ENCODE measurements at regions not wholly inside any gene's neighbourhood (a gene's known extent, or its start where the extent isn't known, plus 50 kb on each side); places are given as distances from the start of the nearest gene placed in this dataset.

DNA sequence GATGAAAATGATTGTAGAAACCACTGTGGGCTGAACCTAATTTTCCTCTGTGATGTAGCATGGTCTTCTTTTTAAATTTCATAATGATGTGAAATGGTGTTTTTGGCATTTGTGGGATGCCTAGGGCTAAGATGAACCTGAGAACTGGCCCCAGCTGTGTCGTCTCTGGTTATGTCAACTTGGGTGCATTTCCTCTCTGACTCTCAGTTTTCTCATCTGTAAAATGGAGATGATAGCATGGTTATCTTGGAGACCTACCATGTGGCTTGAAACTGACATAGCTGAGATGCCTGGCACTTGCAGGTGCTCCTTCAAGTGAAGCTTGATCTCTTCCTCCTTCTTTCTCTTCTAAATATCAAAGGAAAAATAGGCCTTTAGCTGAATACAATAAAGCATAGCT lies 77.8 kb downstream of the BOD1 start:
- intact Hi-C loops (cut with DNase I; ENCODE audit: low total_unique reads), result no loop called here

DNA sequence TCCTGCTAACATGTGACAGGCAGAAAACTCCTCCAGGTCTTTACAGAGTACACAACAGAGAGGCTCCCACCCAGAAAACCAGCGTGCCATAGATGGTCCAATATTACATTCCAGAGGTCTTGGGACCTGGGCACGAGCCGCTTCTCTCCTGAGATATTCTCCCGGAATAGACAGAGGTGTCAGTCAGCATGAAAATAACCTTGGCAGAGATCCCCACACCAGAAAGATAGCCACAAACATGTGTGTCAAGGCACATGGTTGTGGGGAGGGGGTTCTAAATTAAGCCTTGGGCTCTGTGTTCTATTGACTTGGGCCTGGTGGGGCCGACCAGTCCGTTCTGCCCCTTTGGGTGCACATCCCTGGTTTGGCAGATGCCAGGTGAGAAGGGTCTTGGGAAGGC lies 78.4 kb downstream of the BOD1 start:
- no peak for TF ChIP-seq POLR2A (IDR thresholded peaks at IDR 0.05)
- TF ChIP-seq, protein P1, sequence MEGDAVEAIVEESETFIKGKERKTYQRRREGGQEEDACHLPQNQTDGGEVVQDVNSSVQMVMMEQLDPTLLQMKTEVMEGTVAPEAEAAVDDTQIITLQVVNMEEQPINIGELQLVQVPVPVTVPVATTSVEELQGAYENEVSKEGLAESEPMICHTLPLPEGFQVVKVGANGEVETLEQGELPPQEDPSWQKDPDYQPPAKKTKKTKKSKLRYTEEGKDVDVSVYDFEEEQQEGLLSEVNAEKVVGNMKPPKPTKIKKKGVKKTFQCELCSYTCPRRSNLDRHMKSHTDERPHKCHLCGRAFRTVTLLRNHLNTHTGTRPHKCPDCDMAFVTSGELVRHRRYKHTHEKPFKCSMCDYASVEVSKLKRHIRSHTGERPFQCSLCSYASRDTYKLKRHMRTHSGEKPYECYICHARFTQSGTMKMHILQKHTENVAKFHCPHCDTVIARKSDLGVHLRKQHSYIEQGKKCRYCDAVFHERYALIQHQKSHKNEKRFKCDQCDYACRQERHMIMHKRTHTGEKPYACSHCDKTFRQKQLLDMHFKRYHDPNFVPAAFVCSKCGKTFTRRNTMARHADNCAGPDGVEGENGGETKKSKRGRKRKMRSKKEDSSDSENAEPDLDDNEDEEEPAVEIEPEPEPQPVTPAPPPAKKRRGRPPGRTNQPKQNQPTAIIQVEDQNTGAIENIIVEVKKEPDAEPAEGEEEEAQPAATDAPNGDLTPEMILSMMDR (IDR thresholded peaks at IDR 0.05), result no peak
- no peaks in the 10 kb centered on the region for H3K4me1 ChIP-seq
- H3K4me3 ChIP-seq, result no peak overlapping the region
- no peak for DNase-seq
- intact Hi-C loops (cut with DNase I; ENCODE audit: low total_unique reads), result no loop called here
- H3K9me3 ChIP-seq, result no peaks in the 10 kb centered on the region
- H3K27ac ChIP-seq, result no peak overlapping the region
- no peaks in the 10 kb centered on the region for H3K27me3 ChIP-seq
- H3K36me3 ChIP-seq, result no peaks in the 10 kb centered on the region

More for the DNA sequence above, 77.8 kb downstream of the BOD1 start:
- H3K4me1 ChIP-seq, result no peaks in the 10 kb centered on the region
- no peak for DNase-seq
- no peak overlapping the region for H3K4me3 ChIP-seq
- no peak overlapping the region for H3K27ac ChIP-seq
- no peaks in the 10 kb centered on the region for H3K27me3 ChIP-seq
- TF ChIP-seq, protein P1 (IDR thresholded peaks at IDR 0.05), result no peak
- TF ChIP-seq POLR2A (IDR thresholded peaks at IDR 0.05), result no peak
- H3K9me3 ChIP-seq, result no peaks in the 10 kb centered on the region
- no peaks in the 10 kb centered on the region for H3K36me3 ChIP-seq

DNA sequence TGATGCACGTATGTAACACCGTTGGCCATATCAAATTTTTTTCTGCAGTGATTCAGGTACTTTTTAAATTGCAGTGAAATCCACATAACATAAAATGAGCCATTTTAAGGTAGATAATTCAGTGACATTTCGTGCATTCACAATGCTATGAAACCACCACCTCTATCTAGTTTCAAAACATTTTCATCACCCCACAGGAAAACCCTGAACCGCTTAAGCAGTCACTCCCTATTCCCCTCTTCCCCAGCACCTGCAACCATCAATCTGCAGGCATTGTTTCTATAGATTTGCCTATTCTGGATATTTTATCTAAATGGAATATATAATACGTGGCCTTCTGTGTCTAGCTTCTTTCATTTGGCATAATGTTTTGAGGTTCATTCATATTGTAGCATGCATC lies 79.2 kb downstream of the BOD1 start:
- Histone ChIP-seq H3K9me3 (no peaks in the 10 kb centered on the region), H3K27ac (no peak overlapping the region), H3K27me3 (no peaks in the 10 kb centered on the region), H3K4me1 (no peaks in the 10 kb centered on the region), H3K4me3 (no peak overlapping the region), H3K36me3 (no peaks in the 10 kb centered on the region)
- no peak for TF ChIP-seq POLR2A (IDR thresholded peaks at IDR 0.05)
- TF ChIP-seq, protein P1 (IDR thresholded peaks at IDR 0.05), result no peak
- DNase-seq, result no peak
- intact Hi-C loops (cut with DNase I; ENCODE audit: low total_unique reads), result no loop called here

DNA sequence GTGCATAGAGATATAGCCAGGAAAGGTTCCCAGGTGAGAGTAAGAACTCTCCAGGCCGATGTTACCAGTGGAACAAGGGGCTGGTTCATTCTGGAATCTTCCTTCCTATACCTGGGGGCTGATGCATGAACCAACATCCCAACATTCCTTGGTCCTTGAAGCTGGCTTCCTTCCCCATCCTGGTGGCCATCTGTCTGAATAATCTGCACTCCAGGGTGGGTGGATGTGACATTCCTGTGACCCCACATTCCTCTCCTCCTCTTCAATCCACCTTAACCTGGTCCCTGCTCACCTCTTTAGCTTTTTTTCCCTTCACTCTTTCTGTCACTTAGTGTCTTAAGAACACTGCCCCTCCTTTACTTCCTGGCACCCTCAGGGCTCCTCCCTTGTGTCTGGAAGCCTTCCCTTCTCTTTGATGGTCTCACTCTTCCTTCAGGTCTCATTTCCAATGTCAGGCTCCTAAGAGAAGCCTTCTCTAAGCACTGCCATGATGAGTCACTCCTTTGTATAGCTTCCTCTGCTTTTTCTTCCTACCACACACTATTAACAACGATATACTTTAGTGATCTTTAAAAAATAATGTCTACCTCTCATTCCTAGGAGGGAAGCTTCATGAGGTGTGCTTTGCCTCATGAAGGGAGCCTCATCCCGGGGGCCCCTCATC lies 80.3 kb downstream of the BOD1 start:
- TF ChIP-seq, protein P1 (IDR thresholded peaks at IDR 0.05), result no peak
- TF ChIP-seq POLR2A (IDR thresholded peaks at IDR 0.05), result no peak
- Histone ChIP-seq H3K9me3 (no peaks in the 10 kb centered on the region), H3K4me3 (no peak overlapping the region), H3K4me1 (no peaks in the 10 kb centered on the region), H3K27ac (no peak overlapping the region), H3K36me3 (no peaks in the 10 kb centered on the region), H3K27me3 (no peaks in the 10 kb centered on the region)
- intact Hi-C loops (cut with DNase I; ENCODE audit: low total_unique reads), result no loop called here
- DNase-seq, result no peak

DNA sequence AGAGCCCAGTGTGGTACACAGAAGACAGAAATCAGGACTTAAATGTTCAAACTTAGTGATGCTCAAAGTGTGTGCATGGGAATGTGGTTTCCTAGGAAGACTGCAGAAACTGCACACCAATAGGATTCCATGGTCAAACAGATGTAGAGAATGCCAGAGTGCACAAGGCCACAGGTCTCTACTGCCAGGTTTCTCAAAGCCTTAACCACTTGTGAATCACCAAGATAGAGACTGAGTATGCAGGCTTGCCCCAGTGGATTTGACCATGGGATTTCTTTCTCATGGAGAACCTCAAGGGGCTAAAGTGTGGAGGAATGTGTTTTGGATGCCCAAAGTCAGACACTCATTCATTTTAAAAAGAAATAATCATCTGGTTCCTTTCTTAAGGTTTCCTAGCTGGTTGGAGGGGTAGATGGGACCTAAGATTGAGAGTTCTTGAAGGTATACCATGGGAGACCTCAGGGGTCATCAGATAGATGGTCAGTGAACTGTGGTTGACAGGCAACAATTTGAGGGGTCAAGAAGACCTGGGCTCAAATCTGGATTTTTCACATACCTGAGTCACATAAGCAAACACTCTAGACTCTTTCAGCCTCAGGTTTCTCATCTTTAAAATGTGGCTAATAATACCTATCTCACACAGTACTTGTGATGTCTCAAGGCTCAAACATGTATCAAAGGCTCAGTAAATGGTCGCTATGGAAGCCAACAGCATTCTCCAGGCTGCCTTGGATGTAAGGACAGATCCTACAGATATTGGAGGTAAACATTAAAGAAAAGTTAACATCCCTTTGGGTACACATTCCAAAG lies 81.1 kb downstream of the BOD1 start:
- no peak overlapping the region for H3K4me3 ChIP-seq
- no peak for TF ChIP-seq POLR2A (IDR thresholded peaks at IDR 0.05)
- TF ChIP-seq, protein P1 (IDR thresholded peaks at IDR 0.05), result no peak
- H3K9me3 ChIP-seq, result no peaks in the 10 kb centered on the region
- DNase-seq, result no peak
- no peak overlapping the region for H3K27ac ChIP-seq
- H3K27me3 ChIP-seq, result no peaks in the 10 kb centered on the region
- no peaks in the 10 kb centered on the region for H3K36me3 ChIP-seq
- no peaks in the 10 kb centered on the region for H3K4me1 ChIP-seq
- intact Hi-C loops (cut with DNase I; ENCODE audit: low total_unique reads), result no loop called here
